GM12878 (cell line): ENCODE measurements at regions not wholly inside any gene's neighbourhood (a gene's known extent, or its start where the extent isn't known, plus 50 kb on each side); places are given as distances from the start of the nearest gene placed in this dataset.

Experiments used
- CTCF ChIP-seq, 3 experiments: IDR thresholded peaks in 2 of 3; conservative IDR thresholded peaks in 1 of 3; 2 replicates each; pipeline ENCODE4 v1.5.1; 2011; ENCODE audit warnings: low read depth in 3 of 3, low read length in 3 of 3, mild to moderate bottlenecking in 3 of 3, control low read depth in 2 of 3, moderate library complexity in 2 of 3, inconsistent platforms in 1 of 3, mixed read lengths in 1 of 3; ENCODE audit not compliant: control insufficient read depth in 2 of 3, insufficient read depth in 1 of 3; ENCODE audit errors: extremely low read depth in 1 of 3
- JUND ChIP-seq: IDR thresholded peaks from 2 replicates; pipeline ENCODE4 v1.6.1; 2012; ENCODE audit warnings: low read depth, mild to moderate bottlenecking, low read length, improper control_type of control experiment, moderate library complexity

DNA sequence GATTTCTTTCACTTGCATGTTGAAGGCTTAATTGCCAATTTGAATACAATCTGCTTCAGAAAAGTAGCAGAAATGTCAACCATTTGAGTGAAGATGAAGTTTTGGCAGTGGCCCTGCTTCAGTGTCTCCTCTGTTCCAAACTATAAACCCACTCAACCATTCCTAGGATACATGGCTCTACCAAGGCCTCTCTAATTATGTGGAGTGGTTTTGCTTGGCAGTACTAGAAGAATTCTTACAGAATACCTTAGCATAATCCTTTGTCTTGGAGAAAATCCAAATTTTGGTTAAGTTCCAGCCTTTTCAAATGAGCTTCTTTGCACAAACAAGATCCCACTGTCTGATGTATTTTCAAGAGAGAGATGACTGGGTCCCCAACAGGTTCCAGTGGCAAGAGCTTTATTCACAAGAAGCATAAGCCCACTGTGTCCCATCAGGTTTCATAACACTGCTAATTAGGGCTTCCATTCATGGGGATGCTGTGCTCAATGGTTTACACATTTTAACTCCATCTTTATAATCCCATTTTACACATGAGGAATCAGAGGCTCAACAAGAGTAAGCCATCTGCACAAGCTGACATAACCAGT is 234.5 kb downstream of the IPO8 start:
- no peak for TF ChIP-seq JUND
- TF ChIP-seq CTCF (IDR thresholded peaks at IDR 0.05 in 2 of 3, conservative IDR thresholded peaks at IDR 0.05 in 1 of 3; ENCODE audit: control insufficient read depth in 2 of 3, extremely low read depth in 1 of 3, insufficient read depth in 1 of 3, low read depth in 3 of 3, low read length in 3 of 3), result no peak
